WTC11 (cell line): ENCODE measurements at regions not wholly inside any gene's neighbourhood (a gene's known extent, or its start where the extent isn't known, plus 50 kb on each side); places are given as distances from the start of the nearest gene placed in this dataset.

Experiments used
- ATAC-seq: fragments of 200-7000 bp; cut with Tn5 transposase; 2 replicates; pipeline ENCODE4 v1.10.0; 2021; ENCODE audit warnings: mild to moderate bottlenecking, moderate library complexity
- CTCF ChIA-PET: fragments of 300-600 bp; sonication (Branson Sonifier 250); formaldehyde crosslinking; loops from one replicate; lab custom pipeline; 2021; ENCODE audit warnings: antibody characterized with exemption; lab: Charles Lee
- POLR2A ChIA-PET: fragments of 350-600 bp; sonication (Branson Sonifier 250); formaldehyde crosslinking; loops from one replicate; lab custom pipeline; 2021; ENCODE audit warnings: antibody characterized with exemption; lab: Charles Lee
- DNase-seq: peaks from one replicate; pipeline ENCODE4 v3.0.0; 2021; ENCODE audit warnings: low spot score
- H3K27ac Mint-ChIP-seq: 2 replicates; pipeline ENCODE4 v1.8.0; 2021; ENCODE audit warnings: mixed read lengths
- H3K27me3 Mint-ChIP-seq: 2 replicates; pipeline ENCODE4 v1.8.0; 2021; ENCODE audit warnings: low read depth, mild to moderate bottlenecking, moderate library complexity, mixed read lengths
- H3K36me3 Mint-ChIP-seq: 2 replicates; pipeline ENCODE4 v1.8.0; 2021; ENCODE audit warnings: mixed read lengths
- H3K4me1 Mint-ChIP-seq: 2 replicates; pipeline ENCODE4 v1.8.0; 2022; ENCODE audit warnings: mixed read lengths
- H3K4me3 Mint-ChIP-seq: 2 replicates; pipeline ENCODE4 v1.8.0; 2021; ENCODE audit warnings: mild to moderate bottlenecking, moderate library complexity, mixed read lengths
- H3K9me3 Mint-ChIP-seq: 2 replicates; pipeline ENCODE4 v1.8.0; 2021; ENCODE audit warnings: mixed read lengths
- ATF1 ChIP-seq: sonication (generic); formaldehyde crosslinking; IDR thresholded peaks from 2 replicates; pipeline ENCODE4 v1.8.1; 2023; ENCODE audit warnings: mild to moderate bottlenecking, moderate library complexity, missing genetic modification reagents
- E2F1 ChIP-seq: sonication (generic); formaldehyde crosslinking; IDR thresholded peaks from 2 replicates; pipeline ENCODE4 v1.8.0; 2022; ENCODE audit warnings: mild to moderate bottlenecking, missing genetic modification reagents
- FOXJ3 ChIP-seq: sonication (generic); formaldehyde crosslinking; IDR thresholded peaks from 2 replicates; pipeline ENCODE4 v1.9.0; 2021; ENCODE audit warnings: missing genetic modification reagents, mild to moderate bottlenecking, borderline replicate concordance
- GTF2I ChIP-seq: fragments of 250-450 bp; sonication (Bioruptor Pico); conservative IDR thresholded peaks from 2 replicates; pipeline ENCODE4 v1.4.0; 2021; ENCODE audit warnings: mild to moderate bottlenecking
- OVOL2 ChIP-seq: fragments of 250-450 bp; sonication (Bioruptor Pico); IDR thresholded peaks from 2 replicates; pipeline ENCODE4 v1.9.0; 2021; ENCODE audit warnings: mild to moderate bottlenecking, borderline replicate concordance
- SMAD3 ChIP-seq: sonication (generic); formaldehyde crosslinking; IDR thresholded peaks from 2 replicates; pipeline ENCODE4 v1.8.0; 2022; ENCODE audit warnings: missing genetic modification reagents, mild to moderate bottlenecking, borderline replicate concordance
- TP53 ChIP-seq: sonication (generic); formaldehyde crosslinking; IDR thresholded peaks from 2 replicates; pipeline ENCODE4 v1.8.1; 2023; ENCODE audit warnings: mild to moderate bottlenecking, missing genetic modification reagents
- ZNF317 ChIP-seq: sonication (generic); formaldehyde crosslinking; IDR thresholded peaks from 2 replicates; pipeline ENCODE4 v1.8.1; 2023; ENCODE audit warnings: low read depth, mild to moderate bottlenecking, moderate library complexity, missing genetic modification reagents, borderline replicate concordance
- ZNF416 ChIP-seq: fragments of 250-450 bp; sonication (Bioruptor Pico); IDR thresholded peaks from 2 replicates; pipeline ENCODE4 v1.9.0; 2021; ENCODE audit warnings: mild to moderate bottlenecking, inconsistent platforms
- ZNF512 ChIP-seq: sonication (generic); formaldehyde crosslinking; IDR thresholded peaks from 2 replicates; pipeline ENCODE4 v1.8.1; 2022; ENCODE audit warnings: missing genetic modification reagents, borderline replicate concordance
- ZNF671 ChIP-seq: fragments of 250-450 bp; sonication (Bioruptor Pico); IDR thresholded peaks from 2 replicates; pipeline ENCODE4 v1.8.0; 2021; ENCODE audit warnings: mild to moderate bottlenecking
- TF ChIP-seq, protein P1 (sequence below): sonication (generic); formaldehyde crosslinking; IDR thresholded peaks from 2 replicates; pipeline ENCODE4 v1.8.1; 2023; ENCODE audit warnings: mild to moderate bottlenecking, missing genetic modification reagents, borderline replicate concordance
- TF ChIP-seq, protein P2 (sequence below): fragments of 250-450 bp; sonication (Bioruptor Pico); IDR thresholded peaks from 2 replicates; pipeline ENCODE4 v2.1.2; 2022; ENCODE audit warnings: mild to moderate bottlenecking, moderate library complexity

DNA sequence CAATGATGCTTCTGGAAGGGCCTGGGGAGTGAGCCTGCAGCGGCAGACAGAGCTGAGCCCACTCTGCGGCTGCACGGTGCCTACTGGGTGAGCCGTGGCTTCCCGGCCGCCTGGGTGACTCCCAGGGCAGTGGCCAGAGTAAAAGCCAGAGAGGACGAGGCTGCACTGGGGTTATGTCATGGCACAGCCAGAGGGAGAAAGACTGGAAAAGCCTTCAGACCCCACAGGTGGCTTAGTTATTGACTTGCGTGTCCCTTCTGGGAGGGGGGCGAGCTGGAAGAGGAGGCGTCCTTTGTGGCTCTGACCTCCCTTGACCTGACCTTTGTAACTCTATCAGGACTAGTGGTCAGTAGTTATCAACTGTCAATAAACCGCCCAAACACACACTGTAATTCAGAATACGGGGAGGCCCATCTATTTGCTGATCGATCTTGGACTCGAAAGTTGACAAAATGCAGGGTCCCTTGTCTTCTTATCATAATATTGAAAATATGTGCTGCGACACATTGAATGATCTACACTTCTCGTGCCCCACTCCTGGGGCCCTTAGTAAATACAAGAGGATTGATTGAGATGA lies 385.9 kb upstream of the ZFHX3 start (continued):
- TF ChIP-seq E2F1 (CRISPR knock-in tag), result no peak

DNA sequence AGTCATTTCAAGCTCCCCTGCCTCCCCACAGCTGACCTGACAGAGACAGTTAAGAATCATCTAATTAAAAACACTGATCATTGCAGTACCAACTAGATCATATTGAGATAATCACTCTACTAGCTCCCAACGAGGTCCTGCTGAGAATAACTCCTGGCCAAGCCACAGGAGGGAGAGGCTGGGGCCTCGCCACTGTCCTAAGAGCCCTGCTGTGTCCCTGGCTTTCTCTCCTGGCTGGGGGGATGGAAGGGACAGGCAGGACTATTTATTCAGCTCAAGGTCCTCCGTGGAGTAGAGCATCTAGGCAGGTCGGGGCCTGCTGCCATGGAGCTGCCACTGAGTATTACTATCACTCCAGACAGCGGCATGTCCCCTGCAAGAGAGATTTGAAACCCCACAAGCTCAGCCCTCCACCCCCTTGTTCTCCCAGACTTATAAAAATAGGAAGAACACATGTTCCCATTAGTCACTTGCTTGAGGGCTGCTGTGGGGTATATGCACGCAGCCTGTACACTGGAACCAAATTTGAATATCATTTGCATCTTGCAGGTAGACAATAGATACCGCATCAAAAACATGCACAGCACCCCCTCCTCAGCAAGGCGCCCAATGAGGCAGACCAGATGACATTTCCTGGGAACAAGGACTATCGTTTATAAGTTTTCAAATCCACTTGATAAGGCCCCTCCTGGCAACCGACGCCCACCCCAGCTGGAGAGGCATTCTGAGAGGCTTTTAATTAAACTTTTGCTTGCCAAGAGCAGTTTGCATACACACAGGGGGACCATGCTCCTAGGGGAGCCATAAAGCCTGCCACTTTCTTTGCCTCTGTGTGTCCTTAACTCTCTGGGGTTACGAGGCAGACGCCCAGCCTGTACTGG lies 385.2 kb upstream of the ZFHX3 start:
- Mint-ChIP-seq H3K4me3 (no peak overlapping the region), H3K27me3 (no peaks in the 10 kb centered on the region), H3K36me3 (no peaks in the 10 kb centered on the region), H3K27ac (no peak overlapping the region), H3K4me1 (peaks cover 26% of the 10 kb centered on the region), H3K9me3 (no peaks in the 10 kb centered on the region)
- DNase-seq (no peak), ATAC-seq (no peak)
- ChIA-PET POLR2A (no interaction called here), CTCF (no interaction called here)
- no peak for TF ChIP-seq SMAD3

DNA sequence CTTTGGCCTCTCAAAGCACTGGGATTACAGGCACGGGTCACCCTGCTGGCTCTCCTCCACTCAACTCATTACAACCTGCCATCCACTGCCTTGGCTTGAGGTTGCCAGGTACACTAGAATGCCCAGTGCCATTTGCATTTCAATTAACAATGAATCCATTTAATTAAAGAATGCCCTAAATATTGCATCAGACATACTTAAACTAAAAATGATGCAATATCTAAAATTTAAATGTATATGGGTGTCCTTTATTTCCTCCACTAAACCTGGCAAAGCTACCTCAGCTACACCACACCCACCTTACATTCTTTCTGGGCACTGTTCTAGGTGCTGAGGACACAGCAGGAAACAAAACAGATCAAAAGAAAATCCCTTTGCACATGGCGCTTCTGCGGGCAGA lies 382.2 kb upstream of the ZFHX3 start:
- Mint-ChIP-seq H3K27ac (no peak overlapping the region), H3K27me3 (no peaks in the 10 kb centered on the region), H3K36me3 (no peaks in the 10 kb centered on the region), H3K9me3 (no peaks in the 10 kb centered on the region), H3K4me1 (peaks cover 27% of the 10 kb centered on the region), H3K4me3 (no peak overlapping the region)
- no peak for ATAC-seq
- ChIA-PET POLR2A (no interaction called here), CTCF (no interaction called here)
- DNase-seq, result no peak
- TF ChIP-seq TP53 (CRISPR knock-in tag) (no peak), ZNF671 (CRISPR knock-in tag) (no peak), OVOL2 (CRISPR knock-in tag) (no peak)

DNA sequence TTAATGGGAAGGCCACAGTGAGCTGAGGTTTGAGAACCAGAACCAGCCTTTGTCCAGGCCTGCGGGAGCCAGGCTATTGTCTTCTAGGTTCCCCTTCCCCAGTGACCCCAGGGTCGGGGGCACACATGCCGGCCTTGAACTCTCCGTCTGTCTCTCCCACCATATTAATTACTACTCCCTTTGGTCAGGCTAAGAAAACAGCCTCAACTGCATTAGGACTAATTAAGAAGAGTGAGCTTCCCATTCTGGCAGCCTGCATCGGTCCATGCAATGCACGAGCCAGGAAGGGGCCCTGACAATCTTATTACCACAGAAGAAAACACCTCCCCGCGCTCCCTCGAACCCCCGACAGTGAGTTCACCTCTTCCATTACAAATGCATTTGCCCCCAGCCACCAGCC lies 380.2 kb upstream of the ZFHX3 start:
- CTCF ChIA-PET, result no interaction called here
- POLR2A ChIA-PET, result no interaction called here
- TF ChIP-seq FOXJ3 (CRISPR knock-in tag), result no peak
- TF ChIP-seq ZNF416 (CRISPR knock-in tag), result no peak
- no peak for TF ChIP-seq GTF2I (CRISPR knock-in tag)
- TF ChIP-seq SMAD3, result no peak
- no peak for TF ChIP-seq ZNF512 (CRISPR knock-in tag)
- no peak for TF ChIP-seq ATF1 (CRISPR knock-in tag)
- TF ChIP-seq, protein P1, sequence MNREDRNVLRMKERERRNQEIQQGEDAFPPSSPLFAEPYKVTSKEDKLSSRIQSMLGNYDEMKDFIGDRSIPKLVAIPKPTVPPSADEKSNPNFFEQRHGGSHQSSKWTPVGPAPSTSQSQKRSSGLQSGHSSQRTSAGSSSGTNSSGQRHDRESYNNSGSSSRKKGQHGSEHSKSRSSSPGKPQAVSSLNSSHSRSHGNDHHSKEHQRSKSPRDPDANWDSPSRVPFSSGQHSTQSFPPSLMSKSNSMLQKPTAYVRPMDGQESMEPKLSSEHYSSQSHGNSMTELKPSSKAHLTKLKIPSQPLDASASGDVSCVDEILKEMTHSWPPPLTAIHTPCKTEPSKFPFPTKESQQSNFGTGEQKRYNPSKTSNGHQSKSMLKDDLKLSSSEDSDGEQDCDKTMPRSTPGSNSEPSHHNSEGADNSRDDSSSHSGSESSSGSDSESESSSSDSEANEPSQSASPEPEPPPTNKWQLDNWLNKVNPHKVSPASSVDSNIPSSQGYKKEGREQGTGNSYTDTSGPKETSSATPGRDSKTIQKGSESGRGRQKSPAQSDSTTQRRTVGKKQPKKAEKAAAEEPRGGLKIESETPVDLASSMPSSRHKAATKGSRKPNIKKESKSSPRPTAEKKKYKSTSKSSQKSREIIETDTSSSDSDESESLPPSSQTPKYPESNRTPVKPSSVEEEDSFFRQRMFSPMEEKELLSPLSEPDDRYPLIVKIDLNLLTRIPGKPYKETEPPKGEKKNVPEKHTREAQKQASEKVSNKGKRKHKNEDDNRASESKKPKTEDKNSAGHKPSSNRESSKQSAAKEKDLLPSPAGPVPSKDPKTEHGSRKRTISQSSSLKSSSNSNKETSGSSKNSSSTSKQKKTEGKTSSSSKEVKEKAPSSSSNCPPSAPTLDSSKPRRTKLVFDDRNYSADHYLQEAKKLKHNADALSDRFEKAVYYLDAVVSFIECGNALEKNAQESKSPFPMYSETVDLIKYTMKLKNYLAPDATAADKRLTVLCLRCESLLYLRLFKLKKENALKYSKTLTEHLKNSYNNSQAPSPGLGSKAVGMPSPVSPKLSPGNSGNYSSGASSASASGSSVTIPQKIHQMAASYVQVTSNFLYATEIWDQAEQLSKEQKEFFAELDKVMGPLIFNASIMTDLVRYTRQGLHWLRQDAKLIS (CRISPR knock-in tag), result no peak
- no peak for TF ChIP-seq OVOL2 (CRISPR knock-in tag)
- TF ChIP-seq ZNF317 (CRISPR knock-in tag), result no peak
- TF ChIP-seq, protein P2, sequence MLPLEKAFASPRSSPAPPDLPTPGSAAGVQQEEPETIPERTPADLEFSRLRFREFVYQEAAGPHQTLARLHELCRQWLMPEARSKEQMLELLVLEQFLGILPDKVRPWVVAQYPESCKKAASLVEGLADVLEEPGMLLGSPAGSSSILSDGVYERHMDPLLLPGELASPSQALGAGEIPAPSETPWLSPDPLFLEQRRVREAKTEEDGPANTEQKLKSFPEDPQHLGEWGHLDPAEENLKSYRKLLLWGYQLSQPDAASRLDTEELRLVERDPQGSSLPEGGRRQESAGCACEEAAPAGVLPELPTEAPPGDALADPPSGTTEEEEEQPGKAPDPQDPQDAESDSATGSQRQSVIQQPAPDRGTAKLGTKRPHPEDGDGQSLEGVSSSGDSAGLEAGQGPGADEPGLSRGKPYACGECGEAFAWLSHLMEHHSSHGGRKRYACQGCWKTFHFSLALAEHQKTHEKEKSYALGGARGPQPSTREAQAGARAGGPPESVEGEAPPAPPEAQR (CRISPR knock-in tag), result no peak
- Mint-ChIP-seq H3K4me1 (peaks cover 16% of the 10 kb centered on the region), H3K36me3 (no peaks in the 10 kb centered on the region), H3K9me3 (no peaks in the 10 kb centered on the region), H3K27me3 (no peaks in the 10 kb centered on the region), H3K27ac (no peak overlapping the region), H3K4me3 (no peak overlapping the region)
- no peak for DNase-seq
- ATAC-seq, result no peak
